CD1c-positive myeloid dendritic cell (primary cell): ENCODE measurements at regions not wholly inside any gene's neighbourhood (a gene's known extent, or its start where the extent isn't known, plus 50 kb on each side); places are given as distances from the start of the nearest gene placed in this dataset.
"Not testable (repeated sequence)": the region's sequence is repeated elsewhere in the genome, so short reads cannot be mapped to it uniquely, and the experiment has no call there.

Experiments used
- DNase-seq: peaks from one replicate; pipeline ENCODE4 v3.0.0-alpha.2; 2016; ENCODE audit errors: extremely low spot score

DNA sequence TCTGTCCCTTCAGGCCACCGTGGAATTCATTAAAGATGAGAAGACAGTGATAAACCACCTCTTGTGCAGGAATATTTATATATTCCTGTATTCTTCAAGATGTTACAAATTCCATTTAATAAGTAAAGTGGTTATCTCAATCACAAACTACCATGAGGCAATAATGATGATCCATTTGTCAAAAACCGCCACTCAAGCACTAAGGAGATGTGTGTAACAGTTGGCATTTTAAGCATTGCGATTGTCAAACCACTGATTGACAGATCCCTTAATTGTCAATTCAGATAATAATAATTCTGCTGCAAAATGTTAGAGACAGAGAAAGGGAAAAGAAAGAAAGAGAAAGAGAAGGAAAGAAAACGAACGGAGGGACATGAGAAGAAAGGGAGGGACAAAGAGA lies 476.1 kb upstream of the RBFOX1 start:
- DNase-seq, result no peak

DNA sequence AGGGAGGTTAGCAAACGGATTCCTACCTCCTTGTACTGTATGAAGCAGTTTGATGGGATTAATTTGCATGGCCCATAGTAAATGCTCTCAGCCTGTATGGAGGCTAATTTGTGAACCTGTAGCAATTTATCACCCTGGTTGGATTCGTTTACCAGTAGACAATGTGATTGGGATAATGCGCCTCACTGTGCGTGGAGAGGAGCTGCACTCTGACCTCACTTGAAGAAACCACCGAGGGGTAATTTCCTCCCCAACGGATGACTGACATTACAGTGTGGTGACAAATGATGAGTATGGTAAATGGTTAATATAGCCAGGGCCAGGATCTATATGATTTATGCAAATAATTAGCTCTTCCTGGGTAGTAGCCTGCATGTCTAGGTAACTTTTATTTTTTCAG lies 479.1 kb upstream of the RBFOX1 start:
- DNase-seq, result no peak

- no peak for DNase-seq
Observed at GRCh38 chr16:6852643-6853225, 479.9 kb upstream of the RBFOX1 start.

- no peak for DNase-seq
Observed at GRCh38 chr16:6846452-6846851, 486.2 kb upstream of the RBFOX1 start.

DNA sequence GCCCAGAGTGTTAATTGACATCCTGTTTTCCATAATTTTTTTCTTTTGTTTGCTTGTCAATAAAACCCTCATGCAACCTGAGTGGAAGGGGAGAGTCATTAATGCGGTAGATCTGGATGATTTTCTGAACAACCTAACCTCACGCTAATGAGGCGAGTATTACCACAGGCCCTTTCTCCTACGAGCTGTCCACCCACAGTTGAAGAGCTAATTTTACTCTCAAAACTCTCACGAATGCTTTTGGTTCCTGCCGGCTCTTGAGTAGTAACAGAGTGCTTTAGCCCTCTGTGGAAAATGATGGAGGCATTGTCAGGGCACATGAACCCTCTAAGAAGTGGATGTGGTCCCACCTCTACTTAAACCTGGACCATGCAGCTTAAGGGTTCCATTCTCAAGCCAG lies 491.3 kb upstream of the RBFOX1 start:
- no peak for DNase-seq

DNA sequence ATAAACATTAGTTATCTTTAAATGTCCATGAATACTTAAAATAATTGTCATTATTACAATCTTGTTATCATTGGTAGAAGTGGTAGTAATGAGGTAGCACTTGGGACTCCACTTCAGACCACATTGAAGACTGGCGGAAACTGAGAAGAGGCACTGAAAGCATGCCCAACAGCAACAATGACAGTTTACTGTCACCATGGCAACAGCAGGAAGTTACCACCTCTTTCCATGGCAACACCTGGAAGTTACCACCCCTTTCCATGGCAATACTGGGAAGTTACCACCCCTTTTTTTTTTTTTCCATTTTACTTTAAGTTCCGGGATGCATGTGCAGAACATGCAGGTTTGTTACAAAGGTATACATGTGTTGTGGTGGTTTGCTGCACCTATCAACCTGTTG lies 494.9 kb upstream of the RBFOX1 start:
- DNase-seq, result no peak

- no peak for DNase-seq
Observed at GRCh38 chr16:6836766-6837165, 495.9 kb upstream of the RBFOX1 start.

DNA sequence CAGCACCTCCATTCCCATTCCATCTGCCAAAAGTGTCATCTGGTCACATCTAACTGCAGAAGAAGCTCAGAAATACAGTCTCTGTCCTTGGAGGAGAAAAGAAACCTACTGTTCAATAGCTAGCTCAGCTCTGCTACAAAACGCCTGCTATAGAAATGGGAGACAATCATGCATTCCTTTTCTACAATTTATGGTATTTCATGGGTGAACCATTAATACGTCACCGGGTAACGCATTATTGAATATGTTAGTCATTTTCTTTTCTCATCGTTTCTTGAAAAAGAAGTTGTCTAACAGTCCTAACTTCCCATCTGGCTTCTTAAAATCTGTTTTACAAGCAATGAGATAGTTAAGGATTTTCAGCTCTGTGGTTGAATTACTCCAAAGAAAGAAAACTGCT lies 496.7 kb upstream of the RBFOX1 start:
- no peak for DNase-seq

DNA sequence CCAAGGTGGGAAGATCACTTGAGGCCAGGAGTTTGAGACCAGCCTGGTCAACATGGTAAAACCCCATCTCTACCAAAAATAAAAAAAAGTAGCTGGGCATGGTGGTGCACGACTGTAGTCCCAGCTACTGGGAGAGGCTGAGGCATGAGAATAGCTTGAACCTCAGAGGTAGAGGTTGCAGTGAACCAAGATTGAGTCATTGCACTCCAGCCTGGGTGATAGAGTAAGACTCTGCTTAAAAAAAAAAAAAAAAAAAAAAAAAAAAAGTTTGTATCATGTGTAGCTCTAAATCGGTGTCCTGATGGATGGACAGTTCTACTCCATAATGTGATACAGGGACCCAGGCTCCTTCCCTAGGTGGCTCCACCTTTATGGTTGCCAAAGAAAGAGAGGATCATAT lies 497.1 kb upstream of the RBFOX1 start:
- no peak for DNase-seq

- DNase-seq, result no peak
Observed at GRCh38 chr16:6828690-6829089, 504.0 kb upstream of the RBFOX1 start.

DNA sequence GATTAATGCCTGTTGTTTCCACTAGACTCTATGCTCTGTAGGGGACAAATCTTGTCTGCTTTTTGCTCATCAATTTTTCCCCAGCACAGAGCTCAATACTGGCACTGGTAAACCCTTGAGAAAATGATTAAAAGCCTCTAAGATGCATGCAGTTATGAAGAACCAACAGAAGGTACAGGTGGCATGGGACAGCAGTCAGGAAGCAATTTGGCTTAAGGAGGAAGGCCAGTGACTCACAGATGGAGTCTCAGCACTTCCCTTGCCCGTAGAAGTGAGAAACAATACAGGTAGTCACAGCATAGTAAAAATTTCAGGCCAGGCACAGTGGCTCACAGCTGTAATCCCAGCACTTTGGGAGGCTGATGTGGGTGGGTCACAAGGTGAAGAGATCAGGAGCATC lies 504.7 kb upstream of the RBFOX1 start:
- DNase-seq, result no peak

DNA sequence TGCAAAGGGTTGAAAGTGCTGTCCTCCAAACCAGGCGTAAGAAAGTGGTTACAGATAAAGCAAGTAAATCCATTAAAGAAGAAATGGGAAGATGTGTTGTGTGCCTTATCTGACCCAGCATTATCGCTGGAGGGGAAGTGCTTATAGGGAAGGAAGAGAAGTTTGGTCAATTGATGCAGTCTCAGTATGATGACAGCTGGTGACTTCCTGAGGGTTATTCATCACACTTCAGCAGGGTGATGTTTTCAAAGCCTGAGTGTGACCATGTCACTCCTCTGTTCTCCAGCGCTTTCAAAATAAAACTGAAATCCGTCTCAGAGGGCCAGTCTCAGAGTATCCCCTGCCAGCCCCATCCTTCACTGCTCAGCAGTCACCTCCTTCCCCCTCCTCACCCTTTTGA lies 505.4 kb upstream of the RBFOX1 start:
- peak; percentile 66 for DNase-seq

DNA sequence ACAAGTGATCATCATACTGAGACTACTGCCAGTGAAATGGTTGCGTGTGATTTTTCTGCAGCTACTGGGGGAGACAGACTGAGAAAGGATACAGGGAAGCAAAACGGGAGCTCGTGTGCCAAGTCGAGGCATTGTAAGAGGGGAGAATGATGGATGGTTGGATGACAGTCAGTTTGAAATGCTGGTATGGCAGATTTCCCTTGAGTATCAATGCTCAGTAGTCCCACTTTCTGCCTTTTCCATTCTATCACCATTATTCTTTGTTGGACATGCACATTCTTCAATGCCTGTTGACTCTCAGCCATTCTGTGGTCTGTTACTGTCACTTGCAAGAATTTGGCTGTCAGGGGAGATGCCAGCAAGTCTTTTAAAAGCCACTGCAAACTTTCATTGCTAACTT lies 510.6 kb upstream of the RBFOX1 start:
- DNase-seq, result no peak

- DNase-seq, result no peak
Observed at GRCh38 chr16:6804461-6804860, 528.2 kb upstream of the RBFOX1 start.

DNA sequence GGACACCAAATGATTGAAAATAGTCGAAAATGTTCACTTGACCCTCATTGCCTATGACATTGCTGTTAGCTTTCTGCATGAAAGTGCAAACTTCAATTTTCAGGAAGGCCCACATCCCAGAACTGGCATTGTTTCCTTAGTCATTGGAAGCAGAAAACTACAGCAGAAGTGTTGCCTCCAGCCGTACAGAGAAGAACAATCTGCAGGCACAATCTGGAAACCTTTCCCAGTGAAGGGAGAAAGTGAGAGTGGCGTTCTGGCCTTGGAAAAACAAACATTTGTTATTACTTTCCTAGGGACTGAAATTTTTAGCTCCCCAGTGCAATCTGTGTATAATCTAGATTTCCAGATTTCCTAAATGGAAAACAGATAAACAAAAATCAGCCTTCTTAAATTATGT lies 529.5 kb upstream of the RBFOX1 start:
- DNase-seq, result no peak

DNA sequence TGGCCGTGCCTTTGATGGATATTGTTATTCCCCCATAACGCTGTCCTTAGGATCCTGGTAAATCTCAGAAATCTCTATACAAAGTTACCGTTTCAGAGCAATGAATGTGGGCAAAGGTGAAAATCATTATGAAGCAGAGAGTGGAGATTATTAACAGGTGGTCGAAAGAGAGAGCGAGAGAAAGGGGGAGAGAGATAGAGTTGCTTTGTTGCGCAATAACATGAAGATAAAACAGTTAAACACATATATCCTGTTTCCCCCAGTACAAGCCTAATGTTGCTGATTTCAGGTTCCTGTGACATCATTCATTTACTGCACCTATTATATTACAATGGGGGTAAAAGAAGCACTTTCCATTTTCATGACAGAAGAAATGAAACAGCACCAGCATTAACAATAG lies 535.4 kb upstream of the RBFOX1 start:
- no peak for DNase-seq

GRCh38 chr16:6777624-6778023 lies 555.0 kb upstream of the RBFOX1 start:
- DNase-seq, result no peak

- DNase-seq, result no peak
Observed at GRCh38 chr16:6775712-6776111, 556.9 kb upstream of the RBFOX1 start.

GRCh38 chr16:6771956-6772355 lies 560.7 kb upstream of the RBFOX1 start:
- no peak for DNase-seq

GRCh38 chr16:6753553-6753952 lies 579.1 kb upstream of the RBFOX1 start:
- no peak for DNase-seq

DNA sequence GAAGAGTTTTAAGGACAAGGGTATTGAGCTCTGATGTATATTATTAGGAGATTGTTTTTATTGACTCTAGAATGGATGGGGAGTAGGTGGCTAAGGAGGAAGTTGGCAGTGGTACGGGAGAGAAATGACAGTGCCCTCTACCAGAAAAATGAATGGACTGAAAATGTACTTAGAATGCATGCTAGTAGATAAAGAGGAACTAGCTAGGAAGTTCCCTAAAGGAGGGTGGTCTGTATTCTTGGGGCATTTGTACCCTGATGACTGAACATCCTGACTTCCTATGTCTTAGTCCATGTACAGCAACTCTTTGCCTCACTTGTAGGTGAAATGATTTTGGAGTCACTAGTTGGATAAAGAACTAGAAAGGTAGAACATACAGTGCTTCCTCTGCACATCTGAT lies 581.5 kb upstream of the RBFOX1 start:
- peak; percentile 25 for DNase-seq

GRCh38 chr16:6749698-6750097 lies 582.9 kb upstream of the RBFOX1 start:
- DNase-seq, result no peak

DNA sequence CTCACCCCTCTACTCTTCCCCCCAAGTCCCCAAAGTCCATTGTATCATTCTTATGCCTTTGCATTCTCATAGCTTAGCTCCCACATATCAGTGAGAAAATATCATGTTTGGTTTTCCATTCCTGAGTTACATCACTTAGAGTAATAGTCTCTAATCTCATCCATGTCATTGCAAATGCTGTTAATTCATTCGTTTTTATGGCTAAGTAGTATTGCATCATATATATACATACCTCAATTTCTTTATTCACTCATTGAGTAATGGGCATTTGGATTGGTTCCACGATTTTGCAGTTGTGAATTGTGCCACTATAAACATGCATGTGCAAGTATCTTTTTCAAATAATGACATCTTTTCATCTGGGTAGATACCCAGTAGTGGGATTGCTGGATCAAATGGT lies 596.3 kb upstream of the RBFOX1 start:
- not testable (repeated sequence) for DNase-seq

GRCh38 chr16:6735631-6736030 lies 597.0 kb upstream of the RBFOX1 start:
- no peak for DNase-seq

DNA sequence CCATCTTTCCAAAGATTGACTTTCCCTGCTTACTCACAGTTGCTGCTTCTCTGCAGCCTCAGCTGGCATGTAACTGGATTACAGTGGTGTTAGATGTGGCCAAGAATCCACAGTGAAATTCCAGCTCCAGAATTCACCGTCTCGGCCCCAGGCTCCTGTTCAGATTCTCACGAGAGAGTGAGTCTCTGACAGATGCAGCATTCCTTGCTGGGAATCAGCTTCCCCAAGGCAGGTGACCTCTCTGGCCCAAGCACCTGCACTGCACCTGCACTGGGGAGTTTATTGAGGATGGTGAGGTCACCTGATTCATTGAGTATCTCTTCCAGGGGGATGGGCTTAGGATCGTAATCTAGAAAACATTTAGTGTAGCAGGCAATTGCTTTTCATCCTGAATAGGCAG lies 600.5 kb upstream of the RBFOX1 start:
- no peak for DNase-seq
